Astrocyte of the hippocampus (primary cell): ENCODE measurements at regions not wholly inside any gene's neighbourhood (a gene's known extent, or its start where the extent isn't known, plus 50 kb on each side); places are given as distances from the start of the nearest gene placed in this dataset.

Experiments
- DNase-seq: peaks from one replicate; pipeline ENCODE4 v3.0.0; 2011; ENCODE audit warnings: low read depth, low spot score

- no peak for DNase-seq
Measured at GRCh38 chr3:193847402-193847801, 254.4 kb downstream of the OPA1 start.

- no peak for DNase-seq
Measured at GRCh38 chr3:193848547-193848946, 255.5 kb downstream of the OPA1 start.

- DNase-seq = no peak
Measured at GRCh38 chr3:193850084-193850619, 257.1 kb downstream of the OPA1 start.

GRCh38 chr3:193851428-193851847, 258.4 kb downstream of the OPA1 start:
- peak; percentile 15 for DNase-seq

- peak; percentile 85 for DNase-seq
Measured at GRCh38 chr3:193851941-193852674, 259.1 kb downstream of the OPA1 start.

- DNase-seq = peak; percentile 84
Measured at GRCh38 chr3:193852901-193853300, 259.9 kb downstream of the OPA1 start.

GRCh38 chr3:193853511-193854219, 260.7 kb downstream of the OPA1 start:
- peak; percentile 42 for DNase-seq

GRCh38 chr3:193857996-193858395, 265.0 kb downstream of the OPA1 start:
- DNase-seq = peak; percentile 82

GRCh38 chr3:193859195-193859594, 266.2 kb downstream of the OPA1 start:
- no peak for DNase-seq

- no peak for DNase-seq
Measured at GRCh38 chr3:193861012-193861411, 268.0 kb downstream of the OPA1 start.

- DNase-seq = no peak
Measured at GRCh38 chr3:193862843-193863242, 269.8 kb downstream of the OPA1 start.

- peak; percentile 40 for DNase-seq
Measured at GRCh38 chr3:193863657-193864357, 270.8 kb downstream of the OPA1 start.

GRCh38 chr3:193865339-193865738, 270.6 kb upstream of the HES1 start:
- DNase-seq = no peak

GRCh38 chr3:193865896-193866480, 270.0 kb upstream of the HES1 start:
- peak; percentile 47 for DNase-seq

- DNase-seq = no peak
Measured at GRCh38 chr3:193868590-193868989, 267.4 kb upstream of the HES1 start.

- DNase-seq = peak; percentile 96
Measured at GRCh38 chr3:193869221-193870201, 266.4 kb upstream of the HES1 start.

GRCh38 chr3:193870376-193871219, 265.4 kb upstream of the HES1 start:
- no peak for DNase-seq

- DNase-seq = no peak
Measured at GRCh38 chr3:193871220-193871485, 264.8 kb upstream of the HES1 start.

GRCh38 chr3:193872265-193872753, 263.6 kb upstream of the HES1 start:
- DNase-seq = peak; percentile 87
